Neural progenitor cell (in vitro differentiated cells): ENCODE measurements at regions not wholly inside any gene's neighbourhood (a gene's known extent, or its start where the extent isn't known, plus 50 kb on each side); places are given as distances from the start of the nearest gene placed in this dataset.

Source experiments
- EZH2 ChIP-seq: fragments of 200-600 bp; sonication (generic); IDR thresholded peaks from 2 replicates; pipeline ENCODE4 v1.6.1; 2017; ENCODE audit warnings: antibody characterized with exemption, mild to moderate bottlenecking, moderate library complexity
- EZH2phosphoT487 ChIP-seq: fragments of 200-600 bp; sonication (generic); IDR thresholded peaks from 2 replicates; pipeline ENCODE4 v1.6.1; 2017; ENCODE audit warnings: antibody characterized with exemption
- TF ChIP-seq, protein P1 (sequence below): fragments of 200-600 bp; sonication (generic); IDR thresholded peaks from 2 replicates; pipeline ENCODE4 v1.5.1; 2017; ENCODE audit warnings: antibody characterized with exemption, mild to moderate bottlenecking

- TF ChIP-seq, protein P1, sequence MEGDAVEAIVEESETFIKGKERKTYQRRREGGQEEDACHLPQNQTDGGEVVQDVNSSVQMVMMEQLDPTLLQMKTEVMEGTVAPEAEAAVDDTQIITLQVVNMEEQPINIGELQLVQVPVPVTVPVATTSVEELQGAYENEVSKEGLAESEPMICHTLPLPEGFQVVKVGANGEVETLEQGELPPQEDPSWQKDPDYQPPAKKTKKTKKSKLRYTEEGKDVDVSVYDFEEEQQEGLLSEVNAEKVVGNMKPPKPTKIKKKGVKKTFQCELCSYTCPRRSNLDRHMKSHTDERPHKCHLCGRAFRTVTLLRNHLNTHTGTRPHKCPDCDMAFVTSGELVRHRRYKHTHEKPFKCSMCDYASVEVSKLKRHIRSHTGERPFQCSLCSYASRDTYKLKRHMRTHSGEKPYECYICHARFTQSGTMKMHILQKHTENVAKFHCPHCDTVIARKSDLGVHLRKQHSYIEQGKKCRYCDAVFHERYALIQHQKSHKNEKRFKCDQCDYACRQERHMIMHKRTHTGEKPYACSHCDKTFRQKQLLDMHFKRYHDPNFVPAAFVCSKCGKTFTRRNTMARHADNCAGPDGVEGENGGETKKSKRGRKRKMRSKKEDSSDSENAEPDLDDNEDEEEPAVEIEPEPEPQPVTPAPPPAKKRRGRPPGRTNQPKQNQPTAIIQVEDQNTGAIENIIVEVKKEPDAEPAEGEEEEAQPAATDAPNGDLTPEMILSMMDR, result no peak
- TF ChIP-seq EZH2 (no peak), EZH2phosphoT487 (no peak)
Measured at GRCh38 chr5:61706751-61707150, 374.7 kb downstream of the ZSWIM6 start.
